GM10248 (cell line): ENCODE measurements at regions not wholly inside any gene's neighbourhood (a gene's known extent, or its start where the extent isn't known, plus 50 kb on each side); places are given as distances from the start of the nearest gene placed in this dataset.

Experiments
- CTCF ChIA-PET: fragments of 300-600 bp; sonication (Branson Sonifier 250); formaldehyde crosslinking; extraction: SDS; loops from one replicate; lab custom pipeline; 2021; ENCODE audit warnings: antibody characterized with exemption; lab: Yijun Ruan, JAX
- POLR2A ChIA-PET: fragments of 350-650 bp; sonication (Branson Sonifier 250); formaldehyde crosslinking; extraction: SDS; loops from one replicate; lab custom pipeline; 2020; ENCODE audit warnings: antibody characterized with exemption; lab: Yijun Ruan, JAX
- DNase-seq: peaks from one replicate; pipeline ENCODE4 v3.0.0; 2012; ENCODE audit errors: extremely low spot score
- TF ChIP-seq, protein P1 (sequence below): IDR thresholded peaks from 2 replicates; pipeline ENCODE4 v1.5.1; 2012; ENCODE audit warnings: mild to moderate bottlenecking, low read depth; ENCODE audit errors: extremely low read depth, missing control alignments, control extremely low read depth

DNA sequence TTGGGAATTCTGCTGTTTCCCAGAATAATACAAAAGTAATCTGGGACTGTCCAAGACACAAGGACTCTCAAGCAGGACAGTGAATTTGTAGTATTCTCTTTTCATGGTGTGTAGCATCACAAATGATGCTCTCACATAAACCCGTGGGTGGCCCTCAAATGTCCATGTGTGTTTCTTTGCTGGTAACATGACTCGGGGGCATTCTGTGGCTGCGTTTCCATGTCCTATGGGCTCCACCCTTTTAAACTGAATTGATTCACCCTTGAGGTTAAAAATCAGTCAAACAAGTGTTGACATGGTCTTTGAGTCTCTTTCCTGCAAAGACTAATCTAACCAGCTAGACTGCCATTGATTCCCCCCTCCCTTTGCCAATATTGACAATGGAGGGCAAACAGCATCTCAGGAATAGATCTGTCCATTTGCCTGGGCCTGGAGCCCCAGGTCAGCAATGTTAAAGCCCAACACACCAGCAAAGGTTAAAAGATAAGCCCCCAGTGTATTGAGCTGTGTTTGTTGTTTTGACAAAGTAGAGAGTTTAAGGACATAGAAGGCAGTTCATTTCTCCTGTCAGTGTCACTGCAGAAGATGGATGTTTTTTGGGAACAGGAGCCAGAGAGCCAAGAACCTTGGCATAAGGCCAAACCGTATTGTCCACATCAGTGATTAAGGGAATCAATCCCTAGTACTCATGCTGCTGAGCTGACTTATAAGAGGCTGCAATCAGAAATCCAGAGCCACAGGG, 117.1 kb upstream of the COX10 start:
- CTCF ChIA-PET: no interaction called here
- no peak for DNase-seq
- POLR2A ChIA-PET: no interaction called here
- TF ChIP-seq, protein P1, sequence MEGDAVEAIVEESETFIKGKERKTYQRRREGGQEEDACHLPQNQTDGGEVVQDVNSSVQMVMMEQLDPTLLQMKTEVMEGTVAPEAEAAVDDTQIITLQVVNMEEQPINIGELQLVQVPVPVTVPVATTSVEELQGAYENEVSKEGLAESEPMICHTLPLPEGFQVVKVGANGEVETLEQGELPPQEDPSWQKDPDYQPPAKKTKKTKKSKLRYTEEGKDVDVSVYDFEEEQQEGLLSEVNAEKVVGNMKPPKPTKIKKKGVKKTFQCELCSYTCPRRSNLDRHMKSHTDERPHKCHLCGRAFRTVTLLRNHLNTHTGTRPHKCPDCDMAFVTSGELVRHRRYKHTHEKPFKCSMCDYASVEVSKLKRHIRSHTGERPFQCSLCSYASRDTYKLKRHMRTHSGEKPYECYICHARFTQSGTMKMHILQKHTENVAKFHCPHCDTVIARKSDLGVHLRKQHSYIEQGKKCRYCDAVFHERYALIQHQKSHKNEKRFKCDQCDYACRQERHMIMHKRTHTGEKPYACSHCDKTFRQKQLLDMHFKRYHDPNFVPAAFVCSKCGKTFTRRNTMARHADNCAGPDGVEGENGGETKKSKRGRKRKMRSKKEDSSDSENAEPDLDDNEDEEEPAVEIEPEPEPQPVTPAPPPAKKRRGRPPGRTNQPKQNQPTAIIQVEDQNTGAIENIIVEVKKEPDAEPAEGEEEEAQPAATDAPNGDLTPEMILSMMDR: no peak

DNA sequence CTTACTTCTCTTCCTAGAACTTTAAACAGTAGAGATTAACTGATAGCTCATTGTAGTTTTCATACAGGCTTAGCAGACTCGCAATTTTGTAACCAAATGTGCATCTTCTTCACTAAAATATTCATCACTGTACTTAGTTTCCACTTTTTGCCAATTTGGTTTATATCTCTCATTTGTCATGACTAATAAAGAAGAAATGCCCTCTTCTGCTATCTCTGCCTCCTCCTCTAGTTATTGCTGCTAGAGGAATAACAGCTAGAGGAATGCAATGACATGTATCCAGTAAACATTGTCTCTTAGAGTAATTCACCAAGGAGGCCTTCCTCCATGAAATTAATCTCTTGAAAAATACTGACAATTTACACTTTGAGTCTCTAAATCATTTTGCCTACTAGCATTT, 115.5 kb upstream of the COX10 start:
- TF ChIP-seq, protein P1: no peak
- ChIA-PET POLR2A (no interaction called here), CTCF (interaction anchor here (1.0 kb wide), 2 partner anchors 9 to 13 kb away, joined by 3 read pairs; no protein-coding TSS in a partner anchor)
- DNase-seq: no peak

DNA sequence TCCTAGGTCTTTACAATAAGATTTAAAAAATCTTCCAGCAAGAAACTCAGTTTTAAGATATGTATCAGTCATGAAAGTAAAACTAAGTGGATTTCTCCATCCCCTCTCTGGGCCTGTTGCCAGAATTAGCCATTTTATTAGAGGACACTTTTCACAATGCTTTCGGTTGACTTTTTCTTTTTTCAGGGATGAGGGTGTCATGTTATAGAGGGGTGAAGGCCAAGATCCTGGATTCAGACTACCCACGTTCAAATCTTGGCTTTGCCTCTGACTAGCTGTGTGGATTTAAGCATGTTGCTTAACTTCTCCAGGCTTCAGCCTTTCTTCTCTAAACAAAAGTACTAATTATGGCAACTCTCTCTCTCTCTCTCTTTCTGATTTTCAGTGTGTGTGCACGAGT, 111.7 kb upstream of the COX10 start:
- POLR2A ChIA-PET: no interaction called here
- CTCF ChIA-PET: interaction anchor here (1.4 kb wide), 1 partner anchor 9 kb away, joined by 3 read pairs; no protein-coding TSS in a partner anchor

DNA sequence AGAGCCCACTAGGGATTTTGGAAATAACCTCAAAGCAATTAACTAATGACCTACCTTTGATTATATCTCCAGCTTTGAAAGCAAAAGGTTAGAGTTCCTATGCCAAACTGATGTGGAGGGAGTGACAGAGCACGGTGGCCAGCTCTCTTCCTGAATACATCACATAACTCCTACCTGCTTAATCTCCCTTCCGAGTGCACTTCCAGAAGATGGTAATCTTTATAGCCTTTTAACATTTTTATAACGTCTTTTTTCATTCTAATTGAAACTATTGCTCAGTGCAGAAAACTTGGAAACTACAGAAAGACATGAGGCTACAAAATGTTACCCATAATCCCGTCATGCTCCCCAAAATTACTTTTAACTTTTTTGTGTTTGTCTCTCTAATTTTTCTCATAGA, 110.5 kb upstream of the COX10 start:
- TF ChIP-seq, protein P1: no peak
- CTCF ChIA-PET: no interaction called here
- DNase-seq: no peak
- POLR2A ChIA-PET: no interaction called here

More for the DNA sequence above, 111.7 kb upstream of the COX10 start:
- no peak for DNase-seq
- TF ChIP-seq, protein P1: no peak

DNA sequence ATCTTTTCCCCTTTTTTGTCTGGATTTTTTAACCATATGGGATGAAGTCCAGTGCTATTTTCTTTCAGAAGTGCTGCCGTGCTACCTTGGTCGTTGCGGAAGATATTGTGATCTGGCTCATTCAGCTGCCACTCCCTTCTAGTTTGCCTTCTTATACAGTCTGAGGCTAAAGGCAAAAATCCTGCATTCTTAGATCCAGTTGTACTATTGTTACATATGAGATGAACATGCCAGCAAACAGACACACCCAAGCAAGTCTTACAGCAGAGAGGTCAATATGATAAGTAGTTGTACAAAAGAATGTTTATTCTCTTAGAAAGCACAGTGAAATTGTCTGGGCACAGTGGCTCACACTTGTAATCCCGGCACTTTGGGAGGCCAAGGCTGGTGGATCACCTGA, 108.0 kb upstream of the COX10 start:
- TF ChIP-seq, protein P1: no peak
- DNase-seq: no peak
- CTCF ChIA-PET: no interaction called here

DNA sequence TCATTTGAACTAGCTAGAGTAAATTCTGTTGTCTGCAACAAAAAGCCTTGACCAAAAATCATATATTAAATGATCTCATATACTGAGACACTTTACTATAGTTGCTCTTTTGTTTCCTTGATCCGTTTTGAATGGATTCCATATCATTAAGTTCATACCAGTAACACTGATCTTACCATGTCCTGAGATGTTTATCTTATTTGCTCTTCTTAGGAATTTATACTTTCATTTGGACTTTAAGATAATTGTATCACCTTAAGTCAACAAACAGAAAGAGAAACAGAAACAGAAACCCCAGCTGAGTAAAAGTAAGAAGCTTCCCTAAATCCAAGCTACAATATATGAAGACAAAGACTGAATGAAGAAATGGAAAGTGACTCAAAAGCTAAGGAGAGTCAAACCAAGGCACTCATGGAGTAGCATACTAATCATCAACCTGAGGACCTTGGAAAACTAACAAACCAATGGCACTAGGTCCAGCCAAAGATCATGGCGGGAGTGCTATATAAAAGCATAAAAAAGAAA, 106.5 kb upstream of the COX10 start:
- no peak for DNase-seq
- ChIA-PET POLR2A (no interaction called here), CTCF (interaction anchor here (1.0 kb wide), 1 partner anchor 9 kb away, joined by 3 read pairs; no protein-coding TSS in a partner anchor)
- TF ChIP-seq, protein P1: no peak

More for the DNA sequence above, 108.0 kb upstream of the COX10 start:
- POLR2A ChIA-PET: no interaction called here
